ENCODE measurements at regions not wholly inside any gene's neighbourhood (a gene's known extent, or its start where the extent isn't known, plus 50 kb on each side); places are given as distances from the start of the nearest gene placed in this dataset.

DNA sequence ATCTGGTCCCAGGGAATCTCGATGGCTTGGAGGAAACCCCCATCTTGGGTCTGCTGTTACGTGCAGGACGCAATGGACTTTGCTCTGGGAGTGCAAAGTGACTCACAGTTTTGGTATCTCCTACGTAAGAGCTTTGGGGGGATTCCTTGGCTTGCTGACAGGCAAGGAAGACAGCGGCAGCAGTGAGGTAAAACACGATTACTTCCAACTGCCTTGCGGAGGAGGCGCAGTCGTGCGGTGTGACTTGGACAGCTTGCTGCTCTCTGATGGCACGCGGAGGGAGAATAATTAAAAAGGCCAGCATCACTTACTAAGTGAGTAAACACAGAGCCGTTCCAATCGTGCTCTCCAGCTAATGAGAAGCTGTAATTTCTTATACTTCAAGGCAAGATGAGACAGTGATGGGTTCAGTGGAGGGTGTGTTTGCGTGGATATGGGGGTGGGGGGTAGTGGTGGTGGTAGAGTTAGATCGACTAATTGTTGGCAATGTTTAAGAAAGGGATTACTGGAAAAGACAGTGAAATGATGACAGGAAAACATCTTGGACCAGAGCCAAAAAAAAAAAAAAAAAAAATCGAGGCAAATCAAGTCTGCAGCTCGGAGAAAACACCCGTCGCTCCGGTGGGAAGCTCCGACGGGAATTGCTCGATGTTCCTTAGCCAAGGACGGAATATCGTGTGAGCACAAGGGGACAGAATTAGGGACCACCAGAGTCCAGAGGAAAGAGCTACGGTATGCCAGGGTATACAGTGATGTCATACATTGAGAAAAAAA lies 184.8 kb upstream of the ZFHX3 start:
- DNase-seq (ENCODE audit: low spot score), result no peak

DNA sequence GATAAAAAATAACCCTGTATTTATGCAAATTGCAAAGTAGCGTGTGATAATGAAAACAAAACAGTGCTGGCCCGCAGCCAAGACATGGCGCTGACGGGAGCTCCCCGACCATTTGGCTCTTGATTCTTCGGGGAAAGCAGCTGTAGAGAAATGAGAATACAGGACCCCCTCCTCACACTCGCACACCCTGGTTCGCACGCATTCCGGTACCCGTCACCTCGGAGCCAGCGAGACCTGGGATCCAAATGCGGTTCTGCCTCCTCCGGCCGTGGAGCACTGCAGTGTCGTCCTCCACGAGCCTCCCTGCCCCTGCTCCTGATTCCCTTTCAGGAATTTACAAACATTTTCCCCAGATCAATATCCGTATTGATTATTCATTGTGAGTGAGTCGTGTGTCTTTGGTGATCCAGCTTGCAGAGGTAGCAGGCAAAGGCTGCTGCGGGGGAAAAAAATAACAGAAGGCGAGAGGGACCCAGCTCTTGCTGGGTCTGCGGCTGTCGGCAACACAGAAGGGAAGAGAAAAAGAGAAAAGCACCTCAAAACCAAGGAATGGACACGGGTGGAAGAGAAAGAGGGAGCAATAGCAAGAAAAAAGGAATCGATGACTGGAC lies 184.1 kb upstream of the ZFHX3 start:
- DNase-seq (ENCODE audit: low spot score), result no peak

DNA sequence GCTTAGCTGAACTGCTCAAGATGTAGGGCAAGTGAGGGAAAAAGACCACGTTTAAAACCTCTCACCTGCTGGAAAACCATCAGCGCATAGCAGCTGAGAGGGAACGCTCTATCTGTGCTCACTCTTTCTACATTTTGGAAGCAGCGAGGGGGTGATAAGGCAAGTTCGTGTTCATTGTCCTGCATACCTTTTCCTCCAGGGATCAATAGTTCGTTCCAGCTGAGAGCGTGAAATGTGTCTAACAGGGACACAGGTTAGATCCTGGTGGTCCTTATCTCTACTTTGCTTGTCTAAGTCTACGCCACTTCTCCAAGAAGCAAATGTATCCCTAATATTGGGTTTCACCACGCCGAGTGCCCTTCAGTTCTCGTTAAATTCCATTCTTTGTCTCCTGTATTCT lies 183.5 kb upstream of the ZFHX3 start:
- DNase-seq (ENCODE audit: low spot score), result no peak

DNA sequence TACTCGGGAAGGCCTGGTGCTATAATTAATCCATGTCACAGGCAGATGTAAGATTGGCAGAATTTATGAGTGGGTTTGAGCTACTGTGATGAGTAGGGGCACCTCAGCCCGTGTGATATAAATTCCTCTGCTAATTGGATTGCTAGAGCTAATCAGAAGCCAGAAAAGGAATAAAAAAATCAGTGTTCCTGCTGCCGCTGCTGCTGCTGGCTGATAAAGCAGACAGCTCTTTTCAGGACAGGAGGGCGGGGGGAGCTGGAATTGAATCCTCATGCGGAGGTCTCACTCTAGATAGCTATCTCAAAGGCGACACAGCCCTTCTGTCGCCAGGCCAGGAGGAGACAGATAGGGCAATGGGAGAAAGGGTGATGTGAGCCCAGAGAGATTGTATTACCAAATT lies 182.7 kb upstream of the ZFHX3 start:
- DNase-seq (ENCODE audit: low spot score), result no peak

DNA sequence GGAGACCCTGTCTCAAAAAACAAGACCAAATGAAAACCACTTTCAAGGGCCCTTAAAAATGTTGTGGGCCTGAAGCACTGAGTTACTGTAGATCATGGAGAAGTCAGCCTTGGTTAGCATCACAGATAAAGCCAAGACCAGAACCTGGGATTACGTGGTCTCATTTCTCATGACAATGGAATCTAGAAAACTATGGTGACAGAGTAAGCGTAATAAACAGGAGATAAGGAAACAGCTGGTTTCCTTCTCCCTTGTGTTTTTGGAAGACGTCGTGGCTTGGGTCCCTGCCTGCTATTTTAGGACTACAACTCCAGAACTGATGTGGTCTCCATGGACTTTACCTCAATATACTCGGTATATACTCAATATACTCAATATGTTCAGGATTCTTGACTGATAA lies 180.7 kb upstream of the ZFHX3 start:
- no peak for DNase-seq (ENCODE audit: low spot score)

DNA sequence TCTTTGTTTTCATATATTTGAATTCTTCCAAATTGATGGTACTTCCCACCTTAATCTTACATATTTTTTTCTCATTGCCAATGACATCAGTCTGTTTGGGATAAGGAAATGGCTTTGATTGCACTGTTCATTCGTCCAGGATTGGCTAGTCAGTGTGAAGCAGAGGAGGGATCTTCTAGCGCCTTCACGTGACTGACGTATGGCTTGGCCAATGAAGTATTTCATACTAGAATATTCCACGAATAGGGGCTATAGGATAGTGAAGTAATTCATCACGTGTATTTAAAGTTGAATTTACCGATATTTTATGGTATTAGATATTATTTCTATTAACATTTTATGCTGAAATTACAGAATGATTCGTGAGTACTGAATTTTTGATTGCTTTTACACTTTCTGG lies 178.7 kb upstream of the ZFHX3 start:
- DNase-seq (ENCODE audit: low spot score), result no peak

DNA sequence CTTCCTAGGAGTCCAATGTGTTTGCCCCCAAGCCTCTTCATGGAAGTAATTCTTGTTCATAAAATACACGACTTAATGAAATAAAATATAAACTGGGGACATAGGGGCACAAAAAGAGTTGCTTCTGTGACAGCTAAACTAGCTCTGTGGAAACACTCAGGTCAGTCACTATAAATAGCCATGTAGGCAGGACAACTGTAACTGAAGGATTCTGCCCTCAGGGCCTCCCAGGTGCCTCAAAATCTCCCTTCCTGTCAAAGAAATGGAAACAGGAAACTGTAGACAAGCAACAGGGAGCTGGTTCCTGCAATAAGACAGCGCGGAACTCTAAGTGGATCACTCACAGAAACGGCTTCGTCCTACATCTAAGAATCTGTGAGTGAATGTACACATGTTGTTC lies 178.1 kb upstream of the ZFHX3 start:
- no peak for DNase-seq (ENCODE audit: low spot score)

DNA sequence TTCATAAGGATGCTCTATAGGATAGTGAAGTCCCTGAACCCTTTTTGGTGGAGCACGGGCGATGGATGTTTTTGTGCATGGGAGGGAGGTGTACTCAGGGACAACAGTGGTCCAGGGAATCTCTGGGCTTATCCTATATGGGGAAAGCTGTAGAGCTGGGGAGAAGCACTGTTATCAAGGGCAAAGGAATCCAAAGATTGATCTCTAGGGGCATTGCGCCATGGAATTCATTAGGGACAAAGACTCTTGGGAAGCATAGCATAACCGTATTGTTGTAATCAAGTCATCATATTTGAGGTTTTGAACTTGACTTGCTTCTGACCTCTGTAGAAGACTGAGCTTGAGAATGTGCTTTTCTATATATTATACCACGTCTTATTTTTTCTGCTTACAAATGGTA lies 172.9 kb upstream of the ZFHX3 start:
- no peak for DNase-seq (ENCODE audit: low spot score)

DNA sequence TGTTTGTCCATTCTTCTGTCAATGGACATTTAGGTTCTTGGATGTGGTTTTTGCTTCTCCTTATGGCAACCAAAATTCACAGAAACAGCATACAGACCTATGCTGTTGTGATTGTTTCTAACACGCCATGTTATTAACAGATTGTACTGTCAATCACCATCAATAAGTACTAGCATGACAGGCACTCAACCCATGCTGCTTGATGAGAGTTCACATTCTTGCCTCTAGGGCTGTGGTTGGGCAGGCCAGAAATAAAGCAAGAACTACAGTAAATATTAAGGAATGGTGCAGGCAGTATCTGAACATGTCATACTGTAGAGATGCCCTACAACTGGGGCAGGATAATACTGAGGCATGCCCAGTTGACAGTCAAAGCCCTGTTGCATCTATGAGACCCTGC lies 171.2 kb upstream of the ZFHX3 start:
- no peak for DNase-seq (ENCODE audit: low spot score)

DNA sequence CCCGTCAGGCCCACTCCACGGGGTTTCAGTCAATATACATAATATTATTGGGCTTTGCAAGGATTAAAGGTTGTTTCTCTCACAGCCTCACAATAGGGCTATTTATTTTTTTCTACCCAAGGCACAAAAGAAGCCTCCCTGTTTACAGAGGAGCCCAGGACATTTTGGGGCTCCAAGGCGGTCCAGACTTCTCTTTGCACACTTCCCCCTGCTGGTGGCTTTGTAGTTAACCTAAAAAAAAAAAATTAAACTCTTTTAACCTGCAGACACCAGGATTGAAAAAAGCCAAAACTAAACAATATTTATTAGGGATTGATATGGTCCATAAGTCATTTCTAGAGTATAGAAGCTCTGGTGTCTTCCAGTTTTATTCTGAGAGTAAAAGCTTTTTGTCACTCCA lies 169.7 kb upstream of the ZFHX3 start:
- no peak for DNase-seq (ENCODE audit: low spot score)

DNA sequence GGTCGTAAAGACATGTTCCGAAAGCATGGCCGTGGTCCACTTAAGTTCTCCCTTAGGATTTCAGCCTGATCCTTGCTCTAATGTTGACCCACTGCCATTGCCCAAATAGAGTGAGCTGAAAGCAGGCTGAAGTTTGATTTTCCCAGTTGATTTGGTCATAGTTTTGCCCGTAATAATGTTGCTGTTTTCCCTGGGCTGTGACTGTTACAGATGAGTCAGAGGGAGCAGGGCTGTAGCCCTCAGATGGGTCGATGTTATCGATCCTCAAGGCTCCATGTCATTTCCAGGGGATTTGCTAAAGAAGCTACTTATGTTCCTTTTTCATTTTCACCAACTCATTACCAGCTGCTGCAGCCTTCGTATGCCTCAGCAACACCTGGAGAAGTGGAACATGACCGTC lies 169.0 kb upstream of the ZFHX3 start:
- DNase-seq (ENCODE audit: low spot score), result no peak

DNA sequence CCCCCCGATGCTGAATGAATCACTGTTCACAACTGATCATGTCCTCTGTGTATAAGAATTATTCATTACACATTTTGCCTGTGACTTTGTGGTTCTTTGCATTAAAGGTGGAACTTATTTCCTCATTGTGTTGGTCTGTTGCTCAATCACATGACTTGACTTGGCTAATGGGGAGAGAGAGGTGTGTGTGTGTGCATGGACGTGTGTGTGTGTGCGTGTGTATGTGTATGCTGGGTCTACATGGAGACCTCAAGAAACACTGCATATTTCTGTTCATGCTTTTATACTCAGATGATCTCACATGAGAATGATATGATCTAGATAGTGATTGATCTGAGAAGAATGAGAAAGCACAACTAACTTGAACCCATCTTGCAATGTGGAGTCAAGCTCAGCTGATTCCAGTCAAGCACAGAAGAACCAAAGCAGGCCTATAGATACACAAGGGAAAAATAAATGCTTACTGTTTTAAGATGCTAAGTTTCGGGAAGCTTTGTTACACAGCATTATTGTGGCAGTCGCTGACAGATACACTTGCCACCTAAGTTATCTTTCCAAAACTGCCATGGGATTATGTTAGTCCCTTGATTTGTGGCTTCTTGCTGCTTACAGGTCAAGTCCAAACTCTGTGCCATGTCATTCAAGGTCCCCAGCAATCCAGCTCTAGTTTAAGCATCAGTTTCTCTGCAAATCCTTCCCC lies 167.9 kb upstream of the ZFHX3 start:
- no peak for DNase-seq (ENCODE audit: low spot score)

DNA sequence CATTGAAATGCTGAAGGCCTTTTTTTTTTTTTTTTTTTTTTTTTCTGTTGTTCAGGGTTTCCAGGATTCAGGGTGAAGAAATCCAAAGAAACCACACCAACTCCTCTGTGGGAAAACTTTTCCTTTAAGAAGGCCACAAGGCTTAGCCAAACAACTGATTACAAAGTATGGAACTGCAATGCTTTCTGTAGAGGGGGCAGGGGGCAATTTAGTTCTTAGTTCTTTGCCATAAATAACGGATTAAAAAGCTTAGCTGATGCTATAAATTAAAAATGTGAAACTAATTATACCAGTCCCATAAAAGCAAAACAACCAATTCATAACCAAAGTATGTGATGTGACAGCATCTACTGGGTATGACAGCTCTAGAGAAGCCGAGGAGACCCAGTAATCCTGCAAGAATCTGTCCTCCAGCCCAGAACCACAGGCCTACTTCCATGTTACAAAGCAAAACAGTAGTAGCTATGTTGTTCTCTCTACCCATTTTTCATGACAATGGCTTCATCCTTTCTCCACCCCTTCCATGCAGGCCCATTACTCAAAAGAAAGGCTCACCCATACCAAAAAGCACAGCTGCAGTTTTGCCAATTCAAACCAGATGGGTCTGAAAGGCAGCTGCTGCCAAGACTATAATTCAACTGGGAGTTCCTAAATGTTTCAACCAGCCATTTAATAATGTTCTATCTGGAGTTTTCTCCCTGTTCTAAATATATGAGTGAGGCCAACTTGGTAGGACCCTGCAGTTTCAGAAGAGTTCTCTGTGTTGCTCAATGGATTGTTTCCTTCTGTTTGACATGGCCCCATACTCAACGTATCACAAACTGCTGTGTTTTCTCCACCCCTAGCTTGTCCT lies 167.1 kb upstream of the ZFHX3 start:
- DNase-seq (ENCODE audit: low spot score), result no peak

DNA sequence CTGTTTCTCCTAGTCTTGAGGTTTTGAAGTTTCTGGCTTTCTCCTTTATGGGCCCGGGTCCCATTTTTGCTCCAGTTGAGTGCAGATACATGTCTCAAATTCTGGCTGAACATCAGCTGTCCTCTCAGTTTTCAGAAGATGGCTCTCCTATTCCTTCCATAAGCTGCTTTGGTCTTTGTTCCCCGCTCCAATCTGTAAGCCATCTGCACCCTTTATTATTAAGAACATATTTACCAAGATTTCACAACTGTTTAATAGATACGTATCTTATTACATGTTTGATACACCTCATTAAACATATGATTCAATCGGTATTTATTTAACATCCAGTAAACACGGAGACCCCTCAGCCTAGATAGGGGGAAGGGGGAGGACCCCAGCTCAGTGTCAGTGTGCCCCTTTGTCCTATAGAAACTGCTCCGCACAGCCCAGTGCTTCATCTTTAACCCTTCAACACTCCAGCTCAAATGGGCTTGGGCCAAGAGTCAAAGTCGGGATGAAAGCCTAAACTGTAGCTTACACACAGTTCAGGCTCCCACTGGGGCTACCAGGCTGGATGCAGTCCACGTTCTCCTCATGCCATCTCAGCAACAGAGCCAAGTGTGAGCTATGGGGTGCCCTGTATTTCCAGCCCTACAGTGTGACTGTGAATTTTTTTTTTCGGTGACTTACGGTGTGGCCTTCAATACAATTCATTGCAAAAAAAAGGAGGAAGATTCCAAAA lies 166.0 kb upstream of the ZFHX3 start:
- DNase-seq (ENCODE audit: low spot score), result no peak

DNA sequence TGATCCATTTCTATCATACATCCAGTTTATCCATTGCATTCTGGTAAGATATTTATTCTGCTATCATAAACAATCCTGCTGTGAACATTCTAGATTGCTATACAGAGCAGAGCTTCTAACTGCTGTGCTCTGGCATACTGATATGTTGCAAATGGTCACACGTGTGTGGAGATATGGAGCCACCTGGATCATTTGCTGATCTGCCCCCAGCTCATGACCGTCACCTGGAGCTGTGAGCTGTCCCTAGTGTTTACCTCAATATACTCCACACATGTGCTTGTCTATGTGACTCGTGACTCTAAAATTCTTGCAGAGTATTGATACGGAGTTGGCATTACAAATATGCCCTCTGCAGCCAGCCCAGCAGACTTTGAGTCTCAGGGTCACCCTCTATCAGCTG lies 164.5 kb upstream of the ZFHX3 start:
- no peak for DNase-seq (ENCODE audit: low spot score)

DNA sequence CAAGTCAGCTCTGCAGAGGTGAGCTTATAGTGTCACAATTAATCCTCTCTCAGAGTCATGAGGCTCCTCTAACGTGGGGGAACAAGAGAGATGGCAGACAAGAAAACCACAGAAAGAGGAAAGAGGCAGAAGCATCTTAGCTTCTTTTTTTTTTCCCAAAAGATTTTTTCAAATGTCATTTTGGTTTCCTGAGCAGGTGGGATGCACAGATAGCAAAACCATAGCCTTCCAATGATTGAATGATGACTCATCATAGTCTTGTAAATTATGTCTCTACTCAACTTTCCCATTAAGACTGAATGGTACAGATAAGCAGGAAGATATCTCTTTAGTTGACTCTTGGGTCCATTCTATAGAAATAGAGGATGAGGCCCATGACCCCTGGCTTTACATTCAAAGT lies 162.8 kb upstream of the ZFHX3 start:
- no peak for DNase-seq (ENCODE audit: low spot score)

DNA sequence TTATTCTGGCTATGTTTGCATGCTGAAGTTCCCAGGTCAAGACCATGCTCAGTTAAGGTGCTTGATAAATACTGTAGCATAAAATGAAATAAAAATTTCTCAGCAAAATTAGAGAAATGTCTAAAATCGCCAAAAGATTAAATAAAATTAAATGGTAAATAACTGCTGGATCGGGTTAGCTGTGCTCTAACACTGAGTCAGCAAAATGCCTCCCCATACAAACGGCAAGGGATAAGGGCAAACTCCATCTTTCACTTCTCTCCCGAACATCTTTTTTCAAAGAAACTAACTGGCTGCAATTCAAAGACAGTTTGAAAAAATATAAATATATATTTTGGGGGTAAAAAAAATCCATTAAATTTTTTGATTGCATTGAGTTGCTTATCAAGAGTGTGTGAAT lies 162.2 kb upstream of the ZFHX3 start:
- no peak for DNase-seq (ENCODE audit: low spot score)

DNA sequence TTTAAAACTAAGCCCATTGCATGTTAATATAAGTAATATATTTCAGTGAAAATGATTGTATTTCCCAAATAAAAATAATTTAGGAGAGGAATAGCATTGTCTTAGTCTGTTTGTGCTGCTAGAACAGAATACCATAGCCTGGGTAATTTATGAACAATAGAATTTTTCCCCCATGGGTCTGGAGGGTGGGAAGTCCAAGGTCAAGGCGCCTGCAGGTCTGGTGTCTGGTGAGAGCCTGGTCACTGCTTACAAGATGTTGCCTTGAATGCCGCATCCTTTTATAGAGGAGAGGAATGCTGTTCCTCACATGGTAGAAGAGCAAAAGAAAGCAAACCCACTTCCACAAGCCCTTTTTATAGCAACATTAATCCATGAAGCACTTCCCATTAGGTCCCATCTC lies 161.3 kb upstream of the ZFHX3 start:
- no peak for DNase-seq (ENCODE audit: low spot score)

DNA sequence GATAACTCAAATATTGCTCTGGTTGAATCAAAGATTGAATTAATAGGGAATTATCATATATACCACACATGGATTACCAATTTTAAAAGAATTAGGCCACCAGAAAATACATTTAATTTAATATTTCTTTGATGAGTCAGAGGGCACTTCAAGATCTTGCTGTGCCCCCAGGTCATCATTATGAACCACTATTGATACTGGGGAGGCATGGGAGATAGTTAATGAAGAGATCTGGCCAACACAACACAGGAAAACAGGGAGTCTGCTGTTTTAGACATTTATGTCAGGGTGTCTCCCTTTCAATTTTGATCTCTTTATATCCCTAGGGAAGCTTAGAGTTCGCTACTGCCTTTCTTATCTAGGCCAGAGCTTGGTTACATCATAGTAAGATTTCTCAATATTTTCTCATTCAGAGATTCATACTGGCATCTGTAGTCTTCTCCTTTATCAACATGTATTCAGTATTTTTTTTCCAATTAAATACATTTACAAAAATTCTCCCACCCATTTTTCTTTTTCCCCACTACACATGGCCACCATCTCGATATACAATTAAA lies 158.3 kb upstream of the ZFHX3 start:
- DNase-seq (ENCODE audit: low spot score), result no peak

DNA sequence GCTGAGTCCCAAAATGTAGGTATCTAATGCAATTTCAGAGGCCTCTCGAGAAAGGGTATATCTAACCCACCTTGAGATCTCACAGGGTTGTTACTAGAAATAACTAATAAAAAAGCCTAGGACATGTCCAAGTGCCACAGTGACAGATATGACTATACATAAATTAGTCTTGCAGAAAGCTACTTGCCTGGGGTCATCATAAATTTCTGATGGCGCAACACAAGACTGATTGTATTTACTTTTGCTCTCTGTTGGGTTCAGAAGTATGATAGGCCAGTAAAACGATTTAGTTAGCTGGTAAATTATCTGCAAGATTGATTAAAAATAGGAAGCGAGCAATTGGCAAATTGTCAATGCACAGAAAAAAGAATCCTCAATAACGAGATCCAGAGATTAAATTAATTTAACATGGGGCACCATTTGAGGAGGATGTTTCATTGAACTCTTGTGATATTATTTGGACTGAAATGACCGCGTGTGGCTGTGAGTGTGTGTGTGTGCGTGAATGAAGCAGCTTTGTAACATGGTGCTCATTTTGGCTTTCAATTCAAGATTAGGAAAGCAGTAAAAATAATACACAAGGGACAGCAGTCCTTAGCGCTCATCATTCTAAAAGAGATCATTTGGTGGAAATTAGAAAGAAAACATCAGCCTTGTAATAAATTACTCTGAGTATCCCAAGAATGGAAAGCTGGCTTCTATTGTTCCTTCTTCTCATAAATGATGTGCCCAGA lies 157.4 kb upstream of the ZFHX3 start:
- no peak for DNase-seq (ENCODE audit: low spot score)
